ENCODE measurements at regions not wholly inside any gene's neighbourhood (a gene's known extent, or its start where the extent isn't known, plus 50 kb on each side); places are given as distances from the start of the nearest gene placed in this dataset.
"Not testable (repeated sequence)": the region's sequence is repeated elsewhere in the genome, so short reads cannot be mapped to it uniquely, and the experiment has no call there.

DNA sequence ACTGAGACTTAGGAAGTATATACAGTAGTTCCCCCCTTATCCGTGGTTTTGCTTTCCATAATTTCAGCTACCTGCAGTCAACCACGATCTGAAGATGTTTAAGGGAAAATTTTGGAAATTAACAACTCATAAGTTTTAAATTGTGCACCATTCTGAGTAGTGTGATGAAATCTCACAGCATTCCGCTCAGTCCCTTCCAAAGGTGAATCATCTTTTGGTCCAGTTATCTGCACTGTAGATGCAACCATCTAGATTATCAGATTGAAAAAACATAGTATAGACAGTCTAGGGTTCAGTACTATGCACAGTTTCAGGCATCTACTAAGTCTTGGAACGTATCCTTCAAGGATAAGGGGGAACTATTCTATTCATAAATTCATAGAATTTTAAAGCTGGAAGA is 109.0 kb downstream of the ANXA3 start:
- no peak for DNase-seq (ENCODE audit: low read depth)

- DNase-seq (ENCODE audit: low read depth), result no peak
Observed at GRCh38 chr4:78661086-78661690, 109.6 kb downstream of the ANXA3 start.

GRCh38 chr4:78661921-78662521 is 110.5 kb downstream of the ANXA3 start:
- peak; percentile 41 for DNase-seq (ENCODE audit: low read depth)

GRCh38 chr4:78662658-78663057 is 111.1 kb downstream of the ANXA3 start:
- DNase-seq (ENCODE audit: low read depth), result no peak

GRCh38 chr4:78664296-78664695 is 111.9 kb upstream of the BMP2K start:
- not testable (repeated sequence) for DNase-seq (ENCODE audit: low read depth)

GRCh38 chr4:78665216-78665770 is 110.9 kb upstream of the BMP2K start:
- DNase-seq (ENCODE audit: low read depth), result no peak

DNA sequence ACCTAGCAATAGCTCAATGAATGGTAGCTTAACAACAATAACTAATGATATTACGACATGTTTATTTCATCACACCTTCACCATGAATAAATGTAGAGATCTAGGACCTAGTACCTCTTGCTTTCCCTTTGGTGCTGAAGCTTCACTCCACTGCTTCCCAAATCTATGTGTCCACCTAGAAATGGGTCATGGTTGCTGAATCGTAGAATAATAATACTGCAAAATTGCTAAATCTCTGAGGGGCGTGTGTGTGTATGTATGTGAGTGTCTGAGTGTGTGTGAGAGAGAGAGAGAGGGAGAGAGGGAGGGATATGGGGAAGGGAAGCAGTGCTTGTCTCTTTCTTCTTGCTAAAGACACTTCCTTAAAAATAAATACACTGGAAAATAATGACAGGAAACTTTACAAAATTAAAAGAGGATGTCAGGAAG is 109.3 kb upstream of the BMP2K start:
- DNase-seq (ENCODE audit: low read depth), result no peak

DNA sequence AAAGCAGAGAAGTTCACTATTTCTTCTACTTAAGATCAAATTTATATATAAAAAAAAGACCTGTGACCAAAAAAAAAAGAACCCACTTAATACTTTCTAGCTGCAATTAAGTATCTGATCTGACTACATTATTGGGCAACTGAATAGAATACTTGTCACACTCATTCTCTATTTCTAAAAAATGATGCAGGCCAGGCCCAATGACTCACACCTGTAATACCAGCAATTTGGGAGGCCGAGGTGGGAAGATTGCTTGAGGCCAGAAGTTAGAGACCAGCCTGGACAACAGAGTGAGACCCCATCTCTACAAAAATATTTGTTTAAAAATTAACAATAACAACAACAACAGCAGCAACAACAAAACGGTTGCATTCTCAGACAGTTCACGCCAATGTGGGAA is 108.8 kb upstream of the BMP2K start:
- no peak for DNase-seq (ENCODE audit: low read depth)

DNA sequence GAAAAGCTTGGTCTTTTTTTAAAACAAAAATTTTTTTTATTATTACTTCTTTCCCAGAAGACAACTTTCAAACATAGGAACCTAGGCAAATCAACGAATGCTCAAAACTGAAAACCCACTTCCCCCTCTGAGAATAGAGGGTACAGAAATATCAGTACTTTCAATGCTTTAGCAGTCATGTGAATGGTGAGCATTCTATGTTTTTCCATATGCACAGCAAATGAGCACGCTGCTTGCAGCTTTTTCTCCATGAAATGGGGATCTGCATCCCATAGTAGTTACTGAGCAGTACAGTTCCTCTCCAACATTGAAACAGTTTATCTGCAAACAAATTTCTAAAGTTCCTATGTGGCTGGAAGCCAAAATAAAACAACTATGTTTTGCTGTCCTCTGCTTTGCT is 108.4 kb upstream of the BMP2K start:
- DNase-seq (ENCODE audit: low read depth), result no peak

- no peak for DNase-seq (ENCODE audit: low read depth)
Observed at GRCh38 chr4:78669453-78669852, 106.7 kb upstream of the BMP2K start.

GRCh38 chr4:78671903-78672815 is 104.0 kb upstream of the BMP2K start:
- DNase-seq (ENCODE audit: low read depth), result no peak

GRCh38 chr4:78673337-78673736 is 102.8 kb upstream of the BMP2K start:
- DNase-seq (ENCODE audit: low read depth), result no peak

DNA sequence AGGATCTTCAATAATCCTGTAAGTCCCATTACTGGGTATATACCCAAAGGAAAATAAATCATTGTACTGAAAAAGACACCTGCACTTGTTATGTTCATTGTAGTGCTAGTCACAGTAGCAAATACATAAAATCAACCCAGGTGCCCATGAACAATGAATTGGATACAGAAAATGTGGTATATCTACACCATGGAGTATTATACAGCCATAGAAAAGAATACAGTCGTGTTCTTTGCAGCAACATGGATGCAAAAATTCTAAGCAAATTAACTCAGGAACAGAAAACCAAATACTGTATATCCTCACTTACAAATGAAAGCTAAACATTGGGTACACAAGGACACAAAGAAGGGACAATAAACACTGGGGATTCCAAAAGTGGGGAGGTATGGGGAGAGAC is 100.8 kb upstream of the BMP2K start:
- no peak for DNase-seq (ENCODE audit: low read depth)

DNA sequence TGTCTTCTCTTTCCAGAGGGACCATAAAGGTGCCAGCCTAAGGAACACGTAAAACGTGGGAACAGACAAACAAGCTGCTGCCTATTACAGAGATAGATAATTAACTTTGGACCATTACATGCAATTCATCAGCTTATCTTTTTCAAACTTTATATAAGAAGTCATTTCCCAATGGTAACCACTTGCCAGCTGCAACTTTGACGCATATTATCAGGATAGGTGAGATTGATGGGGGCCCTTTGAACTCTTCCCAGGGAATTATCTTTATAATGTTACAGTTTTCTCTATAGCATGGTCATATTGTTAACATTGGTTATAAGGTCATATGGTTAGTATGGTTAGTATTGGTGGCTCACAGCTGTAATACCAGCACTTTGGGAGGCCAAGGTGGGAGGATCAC is 94.1 kb upstream of the BMP2K start:
- DNase-seq (ENCODE audit: low read depth), result no peak

DNA sequence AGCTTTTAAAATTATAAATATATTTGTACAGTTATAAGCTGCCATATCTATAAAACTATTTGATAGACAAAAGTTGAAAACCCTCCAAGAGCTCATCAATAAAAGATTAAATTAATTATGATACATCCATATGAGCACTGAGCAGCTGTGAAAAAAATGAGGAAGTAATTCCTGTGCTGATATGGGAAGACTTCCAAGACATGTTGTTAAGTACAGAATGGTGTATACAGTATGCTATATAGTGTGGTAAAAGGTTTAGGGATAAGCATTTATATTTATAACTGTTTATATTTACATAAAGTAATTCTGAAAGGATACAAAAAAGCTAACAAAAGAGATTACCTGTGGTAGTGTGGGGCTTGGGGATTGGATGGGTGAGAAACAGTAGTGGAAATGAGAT is 92.8 kb upstream of the BMP2K start:
- no peak for DNase-seq (ENCODE audit: low read depth)

DNA sequence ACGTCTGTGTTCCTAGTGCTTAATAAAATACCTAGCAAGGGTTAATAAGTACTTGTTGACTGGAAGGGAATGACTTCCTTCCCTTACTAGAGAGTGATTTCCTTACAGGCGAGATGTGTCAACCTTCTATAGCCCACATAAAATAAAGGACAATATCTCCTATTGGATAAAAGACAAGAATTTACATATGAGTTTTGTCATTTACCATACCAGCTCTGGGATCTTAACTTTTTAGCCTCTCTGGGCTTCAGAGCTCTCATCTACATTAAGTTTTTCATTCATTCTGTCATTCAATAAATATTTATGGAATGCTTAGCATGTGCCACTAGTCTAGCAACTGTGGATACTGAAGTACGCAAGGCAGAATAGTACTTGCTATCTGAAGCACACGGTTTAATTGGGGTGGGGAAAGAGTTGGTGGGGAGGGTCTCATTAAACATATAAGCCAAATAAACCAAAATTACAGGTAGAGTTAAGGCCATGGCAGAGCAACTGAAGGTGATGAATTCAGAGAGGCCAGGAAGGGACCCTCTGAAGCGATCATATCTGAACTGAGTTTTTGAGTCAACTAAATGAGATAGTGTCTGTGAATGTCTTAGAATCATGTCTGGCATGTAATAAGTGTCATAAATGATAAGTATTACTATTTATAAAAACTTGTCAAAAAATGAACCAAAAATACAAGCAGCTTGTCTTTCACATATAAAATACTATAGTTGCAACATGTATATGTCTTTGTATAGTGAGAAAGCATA is 91.6 kb upstream of the BMP2K start:
- no peak for DNase-seq (ENCODE audit: low read depth)

- no peak for DNase-seq (ENCODE audit: low read depth)
Observed at GRCh38 chr4:78687818-78688217, 88.3 kb upstream of the BMP2K start.

GRCh38 chr4:78688366-78688765 is 87.8 kb upstream of the BMP2K start:
- no peak for DNase-seq (ENCODE audit: low read depth)

DNA sequence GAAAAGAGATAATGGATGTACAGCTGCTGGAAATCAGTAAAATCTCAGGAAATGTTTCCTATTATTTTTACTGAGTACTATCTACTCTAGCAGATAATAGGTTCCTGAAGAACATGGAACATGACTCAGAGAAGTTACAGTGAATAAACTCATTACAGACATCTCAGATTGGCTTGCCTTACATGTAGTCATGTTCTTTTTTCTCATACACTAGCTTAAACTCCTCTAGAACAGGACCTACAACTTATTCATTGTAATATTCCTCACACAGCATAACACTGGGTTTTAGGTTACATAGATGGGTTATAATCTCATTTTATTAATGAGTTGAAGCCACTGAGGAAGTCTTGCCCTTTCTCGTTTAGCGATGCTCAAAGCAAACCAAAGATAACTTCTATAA is 86.9 kb upstream of the BMP2K start:
- no peak for DNase-seq (ENCODE audit: low read depth)

- no peak for DNase-seq (ENCODE audit: low read depth)
Observed at GRCh38 chr4:78689700-78690323, 86.3 kb upstream of the BMP2K start.

GRCh38 chr4:78691334-78691754 is 84.8 kb upstream of the BMP2K start:
- DNase-seq (ENCODE audit: low read depth), result no peak
